ENCODE measurements at regions not wholly inside any gene's neighbourhood (a gene's known extent, or its start where the extent isn't known, plus 50 kb on each side); places are given as distances from the start of the nearest gene placed in this dataset.
"Not testable (repeated sequence)": the region's sequence is repeated elsewhere in the genome, so short reads cannot be mapped to it uniquely, and the experiment has no call there.

DNA sequence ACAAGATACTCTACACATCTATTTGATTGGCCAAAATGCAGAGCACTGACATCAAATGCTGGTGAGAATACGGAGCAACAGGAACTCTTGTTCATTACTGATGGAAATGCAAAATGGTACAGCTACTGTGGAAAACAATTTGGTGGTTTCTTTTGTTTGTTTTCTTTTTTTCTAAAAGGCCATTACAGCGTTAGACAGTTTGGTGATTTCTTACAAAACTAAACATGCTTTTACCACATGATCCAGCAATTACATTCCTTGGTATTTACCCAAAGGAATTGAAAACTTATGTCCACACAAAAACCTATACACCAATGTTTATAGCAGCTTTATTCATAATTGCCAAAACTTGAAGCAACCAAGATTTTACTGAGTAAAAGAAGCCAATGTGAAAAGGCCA is 66.4 kb upstream of the FBXO28 start:
- Histone ChIP-seq H3K36me3 (ENCODE audit: low read depth) (no peaks in the 10 kb centered on the region), H3K9me3 (ENCODE audit: severe bottlenecking) (no peaks in the 10 kb centered on the region), H3K4me1 (ENCODE audit: insufficient read depth, poor library complexity, severe bottlenecking) (peaks cover 4% of the 10 kb centered on the region), H3K27ac (ENCODE audit: poor library complexity, severe bottlenecking) (no peak overlapping the region), H3K27me3 (ENCODE audit: insufficient read depth, poor library complexity, severe bottlenecking) (no peaks in the 10 kb centered on the region), H3K4me3 (ENCODE audit: severe bottlenecking) (no peak overlapping the region)
- DNase-seq (ENCODE audit: low spot score) (no peak), ATAC-seq (ENCODE audit: low read depth) (no peak)
- TF ChIP-seq, protein P1, sequence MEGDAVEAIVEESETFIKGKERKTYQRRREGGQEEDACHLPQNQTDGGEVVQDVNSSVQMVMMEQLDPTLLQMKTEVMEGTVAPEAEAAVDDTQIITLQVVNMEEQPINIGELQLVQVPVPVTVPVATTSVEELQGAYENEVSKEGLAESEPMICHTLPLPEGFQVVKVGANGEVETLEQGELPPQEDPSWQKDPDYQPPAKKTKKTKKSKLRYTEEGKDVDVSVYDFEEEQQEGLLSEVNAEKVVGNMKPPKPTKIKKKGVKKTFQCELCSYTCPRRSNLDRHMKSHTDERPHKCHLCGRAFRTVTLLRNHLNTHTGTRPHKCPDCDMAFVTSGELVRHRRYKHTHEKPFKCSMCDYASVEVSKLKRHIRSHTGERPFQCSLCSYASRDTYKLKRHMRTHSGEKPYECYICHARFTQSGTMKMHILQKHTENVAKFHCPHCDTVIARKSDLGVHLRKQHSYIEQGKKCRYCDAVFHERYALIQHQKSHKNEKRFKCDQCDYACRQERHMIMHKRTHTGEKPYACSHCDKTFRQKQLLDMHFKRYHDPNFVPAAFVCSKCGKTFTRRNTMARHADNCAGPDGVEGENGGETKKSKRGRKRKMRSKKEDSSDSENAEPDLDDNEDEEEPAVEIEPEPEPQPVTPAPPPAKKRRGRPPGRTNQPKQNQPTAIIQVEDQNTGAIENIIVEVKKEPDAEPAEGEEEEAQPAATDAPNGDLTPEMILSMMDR (IDR thresholded peaks at IDR 0.05; ENCODE audit: poor library complexity, severe bottlenecking) = no peak

DNA sequence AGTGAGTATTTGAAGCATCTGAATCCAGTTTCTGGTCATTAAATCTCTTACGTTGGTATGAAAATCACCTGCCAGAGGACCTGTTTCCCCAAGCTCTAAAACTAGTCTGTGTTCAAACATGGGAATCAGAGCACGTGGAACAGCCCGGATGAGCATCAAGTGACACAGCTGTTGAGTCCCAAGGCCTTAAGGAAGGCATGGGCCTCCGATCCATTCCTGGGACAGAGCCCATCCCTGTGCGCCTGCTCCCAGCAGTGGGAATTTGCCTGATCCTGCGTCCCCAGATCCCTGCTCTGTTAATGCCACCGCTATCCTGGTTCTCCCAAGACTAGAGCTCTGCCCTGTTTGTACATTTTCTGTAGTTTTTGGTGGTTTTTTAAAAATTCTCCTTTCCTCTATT is 68.4 kb upstream of the FBXO28 start:
- no peak for ATAC-seq (ENCODE audit: low read depth)
- H3K27me3 ChIP-seq (ENCODE audit: insufficient read depth, poor library complexity, severe bottlenecking) = no peaks in the 10 kb centered on the region
- no peak for DNase-seq (ENCODE audit: low spot score)
- no peak overlapping the region for H3K27ac ChIP-seq (ENCODE audit: poor library complexity, severe bottlenecking)
- no peaks in the 10 kb centered on the region for H3K36me3 ChIP-seq (ENCODE audit: low read depth)
- TF ChIP-seq, protein P1 (IDR thresholded peaks at IDR 0.05; ENCODE audit: poor library complexity, severe bottlenecking) = no peak
- H3K9me3 ChIP-seq (ENCODE audit: severe bottlenecking) = no peaks in the 10 kb centered on the region
- H3K4me3 ChIP-seq (ENCODE audit: severe bottlenecking) = no peak overlapping the region
- no peaks in the 10 kb centered on the region for H3K4me1 ChIP-seq (ENCODE audit: insufficient read depth, poor library complexity, severe bottlenecking)

DNA sequence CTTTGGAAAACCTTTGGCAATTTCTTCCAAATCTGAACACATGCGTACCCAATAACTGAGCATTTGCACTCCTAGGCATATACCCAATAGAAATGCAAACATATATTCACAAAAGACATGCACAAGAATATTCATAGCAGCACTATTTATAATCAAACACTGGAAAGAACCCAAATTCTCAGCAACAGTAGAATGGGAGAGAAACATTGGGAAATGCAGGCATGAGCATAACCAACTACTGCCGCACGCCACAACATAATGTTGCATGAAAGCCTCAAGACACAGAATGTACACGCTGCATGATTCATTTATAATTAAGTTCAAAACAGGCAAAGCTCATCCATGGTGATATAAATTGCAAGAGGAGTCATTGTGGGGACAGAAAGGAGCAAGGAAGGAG is 69.5 kb upstream of the FBXO28 start:
- Histone ChIP-seq H3K4me3 (ENCODE audit: severe bottlenecking) (no peak overlapping the region), H3K9me3 (ENCODE audit: severe bottlenecking) (no peaks in the 10 kb centered on the region), H3K36me3 (ENCODE audit: low read depth) (no peaks in the 10 kb centered on the region), H3K4me1 (ENCODE audit: insufficient read depth, poor library complexity, severe bottlenecking) (no peaks in the 10 kb centered on the region), H3K27me3 (ENCODE audit: insufficient read depth, poor library complexity, severe bottlenecking) (no peaks in the 10 kb centered on the region), H3K27ac (ENCODE audit: poor library complexity, severe bottlenecking) (no peak overlapping the region)
- ATAC-seq (ENCODE audit: low read depth) (no peak), DNase-seq (ENCODE audit: low spot score) (no peak)
- TF ChIP-seq, protein P1 (IDR thresholded peaks at IDR 0.05; ENCODE audit: poor library complexity, severe bottlenecking) = no peak

DNA sequence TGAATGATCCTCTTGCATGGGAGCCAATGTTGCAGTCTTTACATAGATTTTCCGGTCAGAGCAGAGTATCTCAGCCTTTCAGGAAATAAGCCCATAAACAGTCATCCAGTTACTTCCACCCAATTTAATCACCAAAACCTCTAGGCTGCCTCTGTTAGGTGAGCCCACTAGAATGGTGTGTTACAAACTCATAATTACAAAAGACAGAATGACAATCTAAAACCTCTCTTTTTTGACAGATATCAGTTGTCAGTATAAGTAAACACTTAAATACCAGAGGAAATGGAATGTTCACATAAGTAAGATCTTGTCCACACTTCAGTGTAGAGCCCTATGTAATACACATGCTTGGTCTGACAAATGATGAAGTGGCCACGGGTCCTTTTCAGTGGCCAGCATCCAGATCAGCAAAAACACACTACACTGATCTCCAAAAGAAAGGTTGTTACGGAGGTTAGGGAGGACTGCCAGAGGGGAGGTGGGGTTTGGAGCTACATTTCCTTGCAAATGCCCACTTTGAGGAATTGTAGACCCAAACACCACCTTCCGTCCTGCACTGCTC is 71.3 kb upstream of the FBXO28 start:
- no peak for ATAC-seq (ENCODE audit: low read depth)
- H3K27ac ChIP-seq (ENCODE audit: poor library complexity, severe bottlenecking) = no peak overlapping the region
- no peak for DNase-seq (ENCODE audit: low spot score)

DNA sequence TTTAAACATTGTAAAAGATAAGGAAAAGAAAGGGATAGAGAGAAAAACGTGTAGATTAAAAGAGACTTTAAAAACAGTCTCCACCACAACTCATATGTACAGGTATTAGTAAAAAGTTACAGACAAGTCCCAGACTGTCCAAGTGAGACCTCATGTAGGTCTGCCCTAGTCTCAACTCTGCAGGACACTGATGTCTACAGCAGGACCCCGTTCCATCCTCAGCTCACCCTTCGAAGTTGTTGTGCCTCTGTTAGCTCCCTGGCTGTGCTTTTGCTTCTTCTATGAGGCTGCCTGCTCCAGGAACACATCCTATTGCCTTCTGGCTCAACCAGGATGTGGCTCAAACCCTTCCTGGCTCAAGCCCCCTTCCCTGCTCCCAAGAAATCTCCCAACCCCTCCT is 72.9 kb upstream of the FBXO28 start:
- DNase-seq (ENCODE audit: low spot score) (no peak), ATAC-seq (ENCODE audit: low read depth) (no peak)
- H3K27ac ChIP-seq (ENCODE audit: poor library complexity, severe bottlenecking) = no peak overlapping the region
- no peaks in the 10 kb centered on the region for H3K9me3 ChIP-seq (ENCODE audit: severe bottlenecking)
- no peaks in the 10 kb centered on the region for H3K4me1 ChIP-seq (ENCODE audit: insufficient read depth, poor library complexity, severe bottlenecking)
- no peak overlapping the region for H3K4me3 ChIP-seq (ENCODE audit: severe bottlenecking)
- H3K27me3 ChIP-seq (ENCODE audit: insufficient read depth, poor library complexity, severe bottlenecking) = no peaks in the 10 kb centered on the region
- TF ChIP-seq, protein P1 (IDR thresholded peaks at IDR 0.05; ENCODE audit: poor library complexity, severe bottlenecking) = no peak
- H3K36me3 ChIP-seq (ENCODE audit: low read depth) = no peaks in the 10 kb centered on the region

More for the DNA sequence above, 71.3 kb upstream of the FBXO28 start:
- no peaks in the 10 kb centered on the region for H3K27me3 ChIP-seq (ENCODE audit: insufficient read depth, poor library complexity, severe bottlenecking)
- no peaks in the 10 kb centered on the region for H3K36me3 ChIP-seq (ENCODE audit: low read depth)
- no peaks in the 10 kb centered on the region for H3K4me1 ChIP-seq (ENCODE audit: insufficient read depth, poor library complexity, severe bottlenecking)
- H3K4me3 ChIP-seq (ENCODE audit: severe bottlenecking) = no peak overlapping the region
- TF ChIP-seq, protein P1 (IDR thresholded peaks at IDR 0.05; ENCODE audit: poor library complexity, severe bottlenecking) = no peak
- H3K9me3 ChIP-seq (ENCODE audit: severe bottlenecking) = no peaks in the 10 kb centered on the region

GRCh38 chr1:224040423-224040822 is 73.5 kb upstream of the FBXO28 start:
- H3K27me3 ChIP-seq (ENCODE audit: insufficient read depth, poor library complexity, severe bottlenecking); H3K4me3 ChIP-seq (ENCODE audit: severe bottlenecking); H3K36me3 ChIP-seq (ENCODE audit: low read depth); H3K4me1 ChIP-seq (ENCODE audit: insufficient read depth, poor library complexity, severe bottlenecking); H3K27ac ChIP-seq (ENCODE audit: poor library complexity, severe bottlenecking); H3K9me3 ChIP-seq (ENCODE audit: severe bottlenecking); ATAC-seq (ENCODE audit: low read depth); DNase-seq (ENCODE audit: low spot score): not testable (repeated sequence)

DNA sequence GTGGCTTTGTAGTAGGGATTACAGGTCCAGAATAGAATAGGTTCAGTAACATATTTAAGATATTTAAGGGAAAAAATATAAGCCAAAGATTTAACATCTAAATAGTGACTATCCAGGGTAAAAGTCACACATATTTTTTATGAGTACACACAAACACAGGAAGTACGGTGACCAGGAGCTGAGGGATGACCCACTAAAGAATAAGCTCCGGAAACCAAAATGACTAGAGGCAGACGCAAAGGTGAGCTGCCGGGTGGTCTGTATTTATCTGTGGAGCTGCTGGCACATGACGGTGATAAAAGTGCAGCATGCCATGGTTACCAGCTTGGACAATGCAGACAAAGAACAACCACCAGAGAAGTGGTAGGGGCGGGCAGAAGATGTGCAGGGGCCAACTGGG is 73.9 kb upstream of the FBXO28 start:
- not testable (repeated sequence) for ATAC-seq (ENCODE audit: low read depth); H3K4me3 ChIP-seq (ENCODE audit: severe bottlenecking); DNase-seq (ENCODE audit: low spot score); H3K4me1 ChIP-seq (ENCODE audit: insufficient read depth, poor library complexity, severe bottlenecking); H3K27ac ChIP-seq (ENCODE audit: poor library complexity, severe bottlenecking); H3K27me3 ChIP-seq (ENCODE audit: insufficient read depth, poor library complexity, severe bottlenecking); H3K9me3 ChIP-seq (ENCODE audit: severe bottlenecking); H3K36me3 ChIP-seq (ENCODE audit: low read depth)

Data from RWPE2 (cell line).